ENCODE measurements at regions not wholly inside any gene's neighbourhood (a gene's known extent, or its start where the extent isn't known, plus 50 kb on each side); places are given as distances from the start of the nearest gene placed in this dataset.

DNA sequence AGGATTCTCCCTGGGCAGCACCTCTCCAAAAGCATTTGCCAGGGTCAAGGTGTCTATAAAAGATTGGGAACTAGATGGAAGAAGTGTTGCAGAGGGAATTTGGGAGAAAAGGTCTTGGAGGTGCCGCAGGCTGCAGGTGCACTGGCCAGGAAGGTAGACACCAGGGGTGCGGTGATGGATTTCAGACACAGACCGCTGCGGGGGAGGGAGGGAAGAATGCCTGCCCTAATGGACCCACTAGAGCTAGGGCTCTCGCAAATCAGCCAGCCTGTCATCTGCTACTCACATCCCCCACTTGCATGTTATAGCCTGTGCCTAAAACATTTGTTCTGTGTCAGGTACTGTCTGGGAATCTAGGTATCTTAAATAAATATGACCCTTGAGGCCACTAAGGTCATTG, 193.6 kb upstream of the SLC24A3 start:
- Histone ChIP-seq H3K36me3 (ENCODE audit: control insufficient read depth in 4 of 4, insufficient read depth in 4 of 4, low read length in 4 of 4) (no peaks in the 10 kb centered on the region), H3K27me3 (ENCODE audit: control insufficient read depth in 3 of 3, insufficient read depth in 3 of 3, low read length in 2 of 3) (no peaks in the 10 kb centered on the region), H3K9me3 (ENCODE audit: control insufficient read depth in 4 of 4, insufficient read depth in 3 of 4, low read length in 3 of 4) (peaks cover 0 to 6% (median 0%) of the 10 kb centered on the region in 4 donors), H3K4me3 (no peak overlapping the region), H3K4me1 (ENCODE audit: control insufficient read depth in 5 of 5, insufficient read depth in 5 of 5, low read length in 5 of 5) (no peaks in the 10 kb centered on the region), H3K27ac (ENCODE audit: low read depth in 1 of 2, low read length in 1 of 2) (no peak overlapping the region), H3K9ac (ENCODE audit: insufficient read depth in 1 of 2, low read length in 2 of 2) (no peak overlapping the region)
- 61 to 83% methylated on average over 5 of the region's 5 CpGs for whole genome bisulfite sequencing, 2 donors
- no peak for ATAC-seq (ENCODE audit: insufficient read depth, low FRiP score)
- DNase-seq = no peak
- TF ChIP-seq, protein P1, sequence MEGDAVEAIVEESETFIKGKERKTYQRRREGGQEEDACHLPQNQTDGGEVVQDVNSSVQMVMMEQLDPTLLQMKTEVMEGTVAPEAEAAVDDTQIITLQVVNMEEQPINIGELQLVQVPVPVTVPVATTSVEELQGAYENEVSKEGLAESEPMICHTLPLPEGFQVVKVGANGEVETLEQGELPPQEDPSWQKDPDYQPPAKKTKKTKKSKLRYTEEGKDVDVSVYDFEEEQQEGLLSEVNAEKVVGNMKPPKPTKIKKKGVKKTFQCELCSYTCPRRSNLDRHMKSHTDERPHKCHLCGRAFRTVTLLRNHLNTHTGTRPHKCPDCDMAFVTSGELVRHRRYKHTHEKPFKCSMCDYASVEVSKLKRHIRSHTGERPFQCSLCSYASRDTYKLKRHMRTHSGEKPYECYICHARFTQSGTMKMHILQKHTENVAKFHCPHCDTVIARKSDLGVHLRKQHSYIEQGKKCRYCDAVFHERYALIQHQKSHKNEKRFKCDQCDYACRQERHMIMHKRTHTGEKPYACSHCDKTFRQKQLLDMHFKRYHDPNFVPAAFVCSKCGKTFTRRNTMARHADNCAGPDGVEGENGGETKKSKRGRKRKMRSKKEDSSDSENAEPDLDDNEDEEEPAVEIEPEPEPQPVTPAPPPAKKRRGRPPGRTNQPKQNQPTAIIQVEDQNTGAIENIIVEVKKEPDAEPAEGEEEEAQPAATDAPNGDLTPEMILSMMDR (IDR thresholded peaks at IDR 0.05; ENCODE audit: control extremely low read depth, extremely low read depth) = no peak

- Histone ChIP-seq H3K4me1 (ENCODE audit: control insufficient read depth in 5 of 5, insufficient read depth in 5 of 5, low read length in 5 of 5) (no peaks in the 10 kb centered on the region), H3K27ac (ENCODE audit: low read depth in 1 of 2, low read length in 1 of 2) (no peak overlapping the region), H3K4me3 (no peak overlapping the region), H3K9ac (ENCODE audit: insufficient read depth in 1 of 2, low read length in 2 of 2) (no peak overlapping the region), H3K9me3 (ENCODE audit: control insufficient read depth in 4 of 4, insufficient read depth in 3 of 4, low read length in 3 of 4) (peaks cover 0 to 6% (median 0%) of the 10 kb centered on the region in 4 donors), H3K36me3 (ENCODE audit: control insufficient read depth in 4 of 4, insufficient read depth in 4 of 4, low read length in 4 of 4) (no peaks in the 10 kb centered on the region), H3K27me3 (ENCODE audit: control insufficient read depth in 3 of 3, insufficient read depth in 3 of 3, low read length in 2 of 3) (no peaks in the 10 kb centered on the region)
- TF ChIP-seq, protein P1 (IDR thresholded peaks at IDR 0.05; ENCODE audit: control extremely low read depth, extremely low read depth) = no peak
- DNase-seq (no peak), ATAC-seq (ENCODE audit: insufficient read depth, low FRiP score) (no peak)
- WGBS, 2 donors = 88 to 97% methylated on average over 5 of the region's 5 CpGs
These were observed 192.6 kb upstream of the SLC24A3 start for GRCh38 chr20:19019734-19020364.

DNA sequence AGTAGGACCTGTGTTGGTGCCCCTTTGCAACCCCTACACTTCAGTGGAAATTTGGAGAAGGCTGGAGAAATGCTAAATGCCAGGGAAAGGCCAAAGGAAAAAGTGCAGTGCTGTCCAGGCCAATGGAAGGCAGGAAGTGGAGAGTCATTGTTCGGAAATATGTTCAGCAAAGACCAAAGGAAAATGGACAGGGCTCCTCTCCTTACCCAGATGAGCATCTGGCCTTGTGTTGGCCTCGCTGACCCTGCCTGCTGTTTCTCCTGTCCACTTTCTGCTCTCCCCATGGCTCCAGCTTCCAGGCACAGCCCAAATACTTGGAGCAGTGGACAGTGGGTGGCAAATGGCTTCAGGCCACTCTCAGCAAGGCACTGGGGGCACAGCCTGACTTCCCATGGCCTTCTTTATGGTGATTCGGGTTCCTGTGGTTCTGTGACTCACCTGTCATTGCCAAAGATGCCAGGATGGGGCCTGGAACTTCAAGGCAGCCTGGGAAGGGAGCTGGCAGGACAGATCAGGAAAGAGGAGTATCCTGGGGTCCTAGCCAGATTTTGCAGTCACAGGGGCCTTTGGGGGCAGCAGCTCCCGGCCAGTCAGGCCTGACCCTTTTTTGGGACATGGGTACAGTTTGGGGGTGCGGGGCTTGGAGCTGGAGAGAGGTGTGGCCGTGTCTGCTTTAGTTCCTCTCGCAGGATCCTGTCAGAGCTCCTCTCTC, 190.9 kb upstream of the SLC24A3 start:
- no peak for ATAC-seq (ENCODE audit: insufficient read depth, low FRiP score)
- no peak for DNase-seq

More for the DNA sequence above, 190.9 kb upstream of the SLC24A3 start:
- TF ChIP-seq, protein P1 (IDR thresholded peaks at IDR 0.05; ENCODE audit: control extremely low read depth, extremely low read depth) = no peak
- Histone ChIP-seq H3K9me3 (ENCODE audit: control insufficient read depth in 4 of 4, insufficient read depth in 3 of 4, low read length in 3 of 4) (peaks cover 0 to 6% (median 0%) of the 10 kb centered on the region in 4 donors), H3K27me3 (ENCODE audit: control insufficient read depth in 3 of 3, insufficient read depth in 3 of 3, low read length in 2 of 3) (no peaks in the 10 kb centered on the region), H3K27ac (ENCODE audit: low read depth in 1 of 2, low read length in 1 of 2) (no peak overlapping the region), H3K4me3 (no peak overlapping the region), H3K36me3 (ENCODE audit: control insufficient read depth in 4 of 4, insufficient read depth in 4 of 4, low read length in 4 of 4) (no peaks in the 10 kb centered on the region), H3K9ac (ENCODE audit: insufficient read depth in 1 of 2, low read length in 2 of 2) (no peak overlapping the region), H3K4me1 (ENCODE audit: control insufficient read depth in 5 of 5, insufficient read depth in 5 of 5, low read length in 5 of 5) (no peaks in the 10 kb centered on the region)
- WGBS, 2 donors = 71 to 83% methylated on average over 7 of the region's 7 CpGs
